NCI-H1417 treated with DMSO at 0.1 percent for 48 hours (cell line): ENCODE measurements at regions not wholly inside any gene's neighbourhood (a gene's known extent, or its start where the extent isn't known, plus 50 kb on each side); places are given as distances from the start of the nearest gene placed in this dataset.
"Not testable (repeated sequence)": the region's sequence is repeated elsewhere in the genome, so short reads cannot be mapped to it uniquely, and the experiment has no call there.

Experiments
- DNase-seq: peaks from one replicate; lab custom pipeline; 2025; lab: John Stamatoyannopoulos, UW

DNA sequence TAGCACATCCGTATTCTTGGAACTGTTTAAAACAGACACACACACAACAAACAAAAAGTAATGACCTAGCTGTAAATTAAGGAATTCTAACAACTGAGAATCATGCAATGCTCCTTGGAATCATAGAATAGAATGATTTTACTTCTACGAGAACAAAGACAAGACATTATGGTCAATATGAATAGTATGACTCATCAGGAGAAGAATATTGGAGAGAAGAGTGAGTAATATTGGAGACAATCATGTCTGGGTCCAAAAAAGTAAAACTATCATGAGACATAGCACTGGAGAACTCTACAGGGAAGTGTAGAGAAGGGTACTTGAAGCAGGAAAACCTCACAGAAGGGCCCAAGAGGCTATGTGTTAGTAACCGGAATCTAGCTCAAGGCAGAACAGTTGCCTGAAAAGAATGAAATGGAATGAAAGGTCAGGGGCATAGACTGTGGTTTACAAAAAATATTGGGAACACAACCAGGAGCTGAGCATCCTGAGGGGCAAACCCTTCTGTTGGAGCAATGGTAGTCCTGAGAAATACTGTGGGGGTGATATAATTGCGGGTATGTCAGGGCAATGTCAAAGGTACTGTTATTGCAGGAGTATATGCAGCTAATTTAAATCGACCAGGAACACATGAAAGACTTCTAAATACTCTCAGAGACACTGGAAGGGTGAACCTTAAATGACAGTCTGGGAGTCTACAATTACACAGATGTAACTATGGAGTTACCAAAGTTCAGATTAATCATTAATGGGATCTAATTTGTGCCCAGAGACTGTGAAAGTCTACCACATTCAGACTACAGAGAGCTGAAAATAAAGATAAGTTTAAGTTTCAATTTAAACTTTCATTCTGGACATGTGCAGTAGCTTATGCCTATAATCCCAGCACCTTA lies 201.2 kb downstream of the BCHE start:
- no peak for DNase-seq

DNA sequence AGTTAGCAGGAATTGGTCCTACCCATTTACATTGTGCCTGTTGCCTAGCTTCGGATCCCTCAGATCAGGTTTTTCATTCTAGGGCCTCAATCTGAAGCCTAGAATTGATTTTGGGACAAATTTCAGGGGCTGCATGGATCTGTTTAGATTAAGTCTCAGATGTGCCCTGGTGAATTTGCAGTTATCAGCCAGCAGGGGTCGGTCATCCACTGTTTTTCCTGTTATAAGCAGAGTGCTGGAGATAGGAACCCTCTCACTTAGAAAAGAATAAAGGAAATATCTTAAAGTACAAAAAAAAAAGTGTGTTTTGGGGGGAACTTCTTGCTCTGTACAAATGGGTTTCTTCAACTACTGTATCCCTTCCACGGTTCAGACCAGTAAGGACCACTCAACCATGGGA lies 212.5 kb downstream of the BCHE start:
- DNase-seq, result no peak

DNA sequence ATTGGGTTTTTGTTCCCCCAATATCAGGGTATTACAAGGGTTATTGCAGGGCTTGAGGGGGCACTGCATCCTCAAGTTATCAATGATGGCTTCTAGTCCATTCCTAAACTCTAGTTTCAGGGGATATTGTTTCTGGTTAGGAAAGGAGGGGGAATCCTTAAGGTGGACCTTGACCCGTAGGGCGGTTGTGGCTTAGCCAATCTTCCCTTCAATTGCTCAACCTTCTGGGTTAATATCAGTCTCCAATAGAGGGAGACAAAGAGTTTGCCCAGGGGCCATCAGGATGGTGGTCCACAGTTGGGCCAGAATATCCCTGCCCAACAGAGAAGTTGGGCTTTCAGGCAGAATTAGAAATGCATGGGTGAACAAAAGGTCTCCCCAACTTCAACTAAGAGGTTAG lies 214.9 kb downstream of the BCHE start:
- DNase-seq, result no peak

DNA sequence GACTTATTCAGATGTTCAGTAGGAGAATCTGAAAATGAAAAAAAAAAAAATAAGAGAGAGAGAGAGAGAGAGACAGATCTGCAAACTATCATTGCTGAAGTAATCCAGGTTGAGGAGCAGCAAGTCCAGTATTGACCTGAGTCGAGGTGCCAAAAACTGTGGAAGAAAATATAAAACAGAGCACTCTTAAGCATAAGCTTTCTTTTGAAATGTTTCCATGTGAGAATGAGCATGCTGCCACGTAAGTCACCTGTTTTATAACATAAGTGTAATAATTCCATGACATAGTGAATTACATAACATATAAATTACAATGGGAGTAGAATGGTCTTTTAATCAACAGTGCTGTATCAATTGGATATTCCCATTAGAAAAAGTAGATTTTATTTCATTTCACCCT lies 218.2 kb downstream of the BCHE start:
- no peak for DNase-seq

DNA sequence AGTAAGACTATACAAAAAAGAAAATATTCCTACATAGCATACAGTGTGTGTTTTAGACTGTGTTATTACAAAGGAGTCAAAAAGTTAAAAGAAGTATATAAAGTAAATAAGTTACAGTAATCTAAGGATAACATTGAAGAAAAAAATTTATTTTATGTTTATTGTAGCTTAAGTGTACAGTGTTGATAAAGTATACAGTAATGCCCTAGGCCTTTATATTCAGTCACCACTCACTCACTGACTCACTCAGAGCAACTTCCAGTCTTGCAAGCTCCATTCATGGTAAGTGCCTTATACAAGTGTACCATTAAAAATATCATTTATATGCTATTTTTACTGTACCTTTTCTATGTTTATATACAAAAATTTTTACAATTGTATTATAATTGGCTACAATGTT lies 220.1 kb downstream of the BCHE start:
- DNase-seq, result no peak

DNA sequence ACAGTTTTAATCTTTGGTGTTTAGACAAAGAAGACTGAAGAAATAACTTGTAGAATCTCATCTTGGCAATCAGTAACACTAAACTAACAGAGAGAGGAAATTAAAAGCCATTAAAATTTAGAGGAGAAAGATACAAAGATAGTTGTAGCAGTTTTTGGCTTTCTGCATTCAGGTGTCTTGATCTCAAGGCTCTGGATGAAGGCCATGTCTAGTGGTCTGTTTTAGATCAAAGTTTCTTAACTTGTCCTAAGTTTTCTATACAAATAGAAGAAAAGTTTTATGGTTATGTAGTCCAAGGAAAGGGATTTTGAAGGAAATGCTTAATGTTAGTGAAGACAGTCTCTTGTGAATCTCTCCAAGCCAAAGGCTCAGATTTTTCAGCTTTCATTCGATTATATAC lies 222.9 kb downstream of the BCHE start:
- no peak for DNase-seq

DNA sequence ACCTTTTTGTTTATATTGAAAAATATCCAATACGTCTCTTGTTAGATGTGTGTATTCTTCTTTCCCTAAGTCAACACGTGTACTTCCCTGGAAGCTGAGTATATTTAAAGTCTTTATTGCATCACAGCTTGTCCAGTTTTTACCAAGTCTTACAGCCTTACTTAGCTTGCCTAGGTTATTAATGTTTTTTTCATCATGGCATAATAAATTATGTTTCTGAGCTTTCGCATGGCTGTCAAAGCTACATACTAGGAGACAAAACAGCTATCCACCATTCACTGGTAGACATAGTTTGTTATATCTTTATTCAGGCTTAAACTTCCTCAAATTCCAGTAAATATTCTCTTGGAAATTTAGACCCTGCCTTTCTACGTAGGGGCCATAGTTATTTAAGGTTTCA lies 224.2 kb downstream of the BCHE start:
- DNase-seq, result no peak

DNA sequence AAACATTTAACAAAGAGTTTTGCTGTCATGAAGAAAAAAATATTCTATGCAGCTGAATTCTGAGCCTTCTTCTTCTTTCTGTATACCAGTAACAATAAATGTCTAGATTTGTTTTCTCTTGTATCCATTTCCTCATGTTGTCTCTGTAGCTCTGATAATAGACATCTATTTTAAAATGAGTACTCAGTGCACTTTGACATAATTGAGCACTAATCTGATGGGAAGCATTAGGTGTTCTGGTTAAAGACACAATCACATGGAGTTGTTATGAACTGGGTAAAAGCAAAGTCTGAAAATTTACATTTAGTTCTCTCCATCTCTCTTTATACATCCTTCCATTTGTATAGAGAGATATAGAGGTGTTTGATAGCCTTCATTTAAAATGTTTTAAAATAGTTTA lies 230.0 kb downstream of the BCHE start:
- DNase-seq, result peak; percentile 7

DNA sequence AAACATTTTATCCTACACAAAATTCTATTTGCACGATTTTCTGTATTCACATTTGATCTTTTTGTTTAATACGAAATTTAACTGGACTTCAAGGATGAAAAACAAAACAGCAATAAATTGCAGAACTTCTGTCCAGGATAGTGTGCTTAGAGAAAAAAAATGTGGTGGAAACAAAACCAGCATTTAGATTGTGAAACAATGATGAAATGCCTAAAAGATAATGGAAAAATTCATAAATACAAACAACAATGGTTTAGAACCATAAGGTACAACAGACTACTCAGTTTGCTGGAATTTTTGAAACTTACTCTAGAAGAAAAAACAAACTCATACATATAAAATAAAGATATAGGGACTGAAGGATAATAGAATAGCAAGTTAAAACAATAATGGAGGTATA lies 234.0 kb downstream of the BCHE start:
- DNase-seq, result no peak

DNA sequence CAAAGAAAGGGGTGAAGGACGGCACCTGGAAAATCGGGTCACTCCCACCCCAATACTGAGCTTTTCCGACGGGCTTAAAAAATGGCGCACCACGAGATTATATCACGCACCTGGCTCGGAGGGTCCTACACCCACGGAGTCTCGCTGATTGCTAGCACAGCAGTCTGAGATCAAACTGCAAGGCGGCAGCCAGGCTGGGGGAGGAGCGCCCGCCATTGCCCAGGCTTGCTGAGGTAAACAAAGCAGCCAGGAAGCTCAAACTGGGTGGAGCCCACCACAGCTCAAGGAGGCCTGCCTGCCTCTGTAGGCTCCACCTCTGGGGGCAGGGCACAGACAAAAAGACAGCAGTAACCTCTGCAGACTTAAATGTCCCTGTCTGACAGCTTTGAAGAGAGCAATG lies 264.7 kb downstream of the BCHE start:
- DNase-seq, result not testable (repeated sequence)

DNA sequence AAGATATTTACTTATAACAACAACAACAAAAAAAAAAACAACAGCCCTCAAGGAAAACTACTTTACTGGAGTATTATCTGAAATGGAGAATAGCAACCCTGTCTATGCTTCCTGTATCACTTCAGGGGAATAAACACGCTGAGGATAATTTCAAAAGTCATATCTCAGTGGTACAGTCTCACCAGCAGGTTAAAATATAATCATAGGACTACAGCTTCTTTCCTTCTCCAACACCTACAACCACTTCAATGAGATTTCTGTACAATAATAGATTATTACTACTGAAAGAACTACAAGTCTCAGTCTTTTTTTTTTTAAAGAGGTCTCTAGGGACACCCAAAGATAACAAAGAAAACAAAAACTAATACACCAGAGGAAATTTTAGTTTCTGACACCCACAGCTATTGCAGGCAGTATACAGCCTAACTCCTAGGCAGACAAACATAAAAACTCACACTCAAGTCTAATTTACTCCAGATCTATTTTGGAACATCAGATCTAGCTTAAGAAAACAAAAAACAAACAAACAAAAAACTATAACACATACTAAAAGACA lies 268.2 kb downstream of the BCHE start:
- DNase-seq, result no peak

DNA sequence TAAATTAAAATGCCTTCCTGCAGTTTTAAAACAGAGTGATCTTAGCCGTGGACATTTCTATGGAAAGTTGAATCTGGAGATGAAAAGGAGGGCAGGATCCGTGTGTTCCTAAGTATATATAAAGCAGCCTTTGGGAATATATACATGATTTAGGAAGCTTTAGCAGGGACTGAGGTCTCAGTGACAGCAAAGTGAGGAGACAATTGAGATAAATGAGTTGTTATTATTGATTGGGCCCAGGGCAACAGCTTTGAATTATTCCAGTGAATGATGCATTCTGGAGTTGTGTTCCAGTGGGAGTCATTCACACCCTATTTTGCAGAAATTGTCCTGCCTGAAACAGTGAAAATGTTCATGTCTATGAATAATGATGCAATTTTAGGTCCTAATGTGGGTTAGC lies 281.4 kb downstream of the BCHE start:
- DNase-seq, result no peak

DNA sequence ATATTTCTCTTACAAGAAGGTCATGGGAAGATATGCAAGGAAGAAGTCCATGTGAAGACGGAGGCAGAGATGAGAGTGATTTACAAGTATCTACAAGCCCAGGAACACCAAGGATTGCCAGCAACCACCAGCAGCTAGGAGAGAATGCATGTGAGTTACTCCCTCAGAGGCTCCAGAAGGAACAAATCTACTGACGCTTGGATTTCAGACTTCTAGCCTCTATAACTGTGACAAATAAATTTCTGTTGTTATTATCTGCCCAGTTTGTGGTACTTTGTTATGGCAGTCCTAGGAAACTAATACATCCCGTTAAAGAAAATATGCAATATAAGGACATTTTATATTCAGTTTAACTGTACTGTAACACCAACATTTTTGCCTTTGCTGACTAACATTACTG lies 283.9 kb downstream of the BCHE start:
- DNase-seq, result no peak

DNA sequence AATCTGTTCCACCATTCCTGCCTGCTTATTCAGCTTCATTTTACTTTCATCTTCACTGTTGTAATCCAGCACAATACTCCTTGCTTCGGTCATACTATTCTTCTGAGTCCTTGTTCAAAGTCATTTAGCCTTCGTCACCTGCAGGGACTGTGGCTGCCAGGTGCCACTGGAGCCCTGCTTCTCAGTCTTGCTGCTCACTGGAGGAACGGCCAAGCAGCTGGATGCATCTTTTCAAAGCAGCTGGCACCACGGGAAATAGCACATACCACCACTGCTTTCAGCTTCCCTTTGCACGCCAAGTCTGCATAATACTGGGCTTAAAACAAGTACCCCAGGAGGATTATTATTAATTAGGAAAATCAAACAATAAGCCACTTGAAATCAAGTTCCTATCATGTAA lies 287.6 kb downstream of the BCHE start:
- DNase-seq, result no peak

DNA sequence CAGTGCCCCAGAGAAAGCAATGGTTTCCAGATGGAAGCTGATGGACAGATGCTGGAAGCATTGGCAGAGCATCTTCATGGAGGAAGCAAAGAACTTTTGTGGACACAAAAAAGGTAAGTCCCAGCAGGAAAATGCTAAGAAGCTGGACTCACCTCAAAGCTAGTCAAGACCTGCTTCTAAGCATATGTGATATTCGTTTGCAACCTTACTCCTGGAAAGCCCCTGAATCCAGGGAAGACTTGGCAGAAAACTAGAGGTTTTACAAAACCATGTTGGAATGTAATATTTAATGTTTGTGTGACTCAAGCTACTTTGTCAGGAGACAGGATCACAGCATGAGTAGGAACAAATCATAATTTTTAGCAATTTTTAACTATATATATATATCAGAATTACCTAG lies 288.2 kb downstream of the BCHE start:
- no peak for DNase-seq

DNA sequence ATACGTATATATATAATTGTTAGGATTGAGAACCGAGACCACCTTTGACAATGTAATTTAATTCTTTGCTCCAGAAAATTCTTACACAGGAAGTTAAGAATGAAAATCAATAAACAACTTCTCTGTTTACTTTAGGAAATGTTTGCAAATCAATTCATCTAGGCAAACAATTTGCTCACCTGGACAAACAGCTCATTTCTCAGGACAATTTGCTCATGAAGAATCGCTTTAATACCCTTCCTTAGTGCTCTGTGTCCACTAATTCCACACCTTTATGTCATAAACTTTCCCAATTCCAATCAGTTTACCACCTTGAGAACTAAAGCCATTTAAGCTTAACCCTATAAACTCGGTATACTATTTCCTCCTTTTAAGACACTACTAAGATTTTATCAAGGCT lies 292.2 kb downstream of the BCHE start:
- DNase-seq, result no peak

DNA sequence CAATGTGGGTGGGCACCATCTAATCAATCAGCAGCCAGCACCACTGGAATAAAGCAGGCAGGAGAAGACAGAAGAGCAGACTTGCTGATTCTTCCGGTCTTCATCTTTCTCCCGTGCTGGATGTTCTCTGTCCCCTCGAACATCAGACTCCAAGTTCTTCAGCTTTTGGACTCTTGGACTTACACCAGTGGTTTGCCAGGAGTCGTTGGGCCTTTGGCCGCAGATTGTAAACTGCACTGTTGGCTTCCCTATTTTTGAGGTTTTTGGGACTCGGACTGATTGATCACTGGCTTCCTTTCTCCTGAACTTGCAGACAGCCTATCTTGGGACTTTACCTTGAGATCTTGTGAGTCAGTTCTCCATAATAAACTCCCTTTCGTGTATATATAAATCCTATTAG lies 292.8 kb downstream of the BCHE start:
- no peak for DNase-seq

DNA sequence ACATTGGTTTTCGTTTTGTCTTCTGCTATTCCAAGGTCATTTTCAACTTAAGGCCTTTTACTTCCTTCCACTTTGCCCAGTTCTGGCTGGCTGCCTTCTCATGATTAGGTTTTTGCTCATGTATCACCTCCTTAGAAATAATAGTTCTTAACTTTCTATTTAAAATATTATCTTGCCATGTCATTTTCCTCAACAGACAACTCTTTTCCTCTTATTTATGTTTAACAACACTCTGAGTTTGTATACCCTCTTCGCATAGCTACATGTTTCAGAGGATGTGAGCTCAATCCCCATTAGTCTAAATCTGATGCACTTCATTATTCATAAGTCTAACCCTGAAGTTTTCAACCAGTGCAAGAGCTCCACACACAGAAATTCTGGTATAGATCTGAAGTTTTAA lies 299.1 kb downstream of the BCHE start:
- DNase-seq, result no peak

DNA sequence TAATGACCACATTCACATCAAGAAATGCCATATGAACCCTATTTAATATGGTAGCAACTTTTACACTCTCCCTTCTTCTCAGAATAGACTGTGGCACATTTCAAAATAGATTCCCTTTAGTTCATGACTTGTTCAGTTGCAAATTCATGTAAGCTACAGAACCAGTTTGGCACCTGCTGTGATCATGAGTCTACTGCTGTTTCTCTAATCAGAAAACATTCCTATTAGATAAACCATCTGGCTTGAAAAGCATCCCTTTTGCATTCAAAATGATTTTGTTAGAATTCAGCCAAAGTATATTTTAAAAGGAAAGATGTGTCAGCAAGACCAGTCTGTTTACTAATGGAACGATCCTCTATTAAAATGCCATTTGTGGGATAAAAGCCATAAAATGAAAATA lies 304.4 kb downstream of the BCHE start:
- peak; percentile 35 for DNase-seq

DNA sequence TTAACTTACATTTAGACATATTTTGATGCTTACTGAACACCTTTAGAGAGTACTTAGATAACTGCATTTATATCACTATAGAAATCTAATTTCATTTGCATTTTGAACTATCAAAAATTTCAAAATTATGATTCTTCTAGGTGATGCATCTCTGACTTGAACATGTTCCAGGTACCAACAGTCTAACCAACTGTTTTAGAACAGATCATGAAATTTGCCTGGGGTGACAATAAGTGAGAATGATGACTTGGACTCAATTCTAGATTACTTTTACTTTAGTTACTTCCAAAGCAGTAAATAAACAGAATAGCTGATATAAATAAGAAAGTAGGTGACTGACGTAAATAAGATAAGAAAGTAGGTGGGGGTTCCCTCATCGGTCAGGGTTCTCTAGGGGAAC lies 307.8 kb downstream of the BCHE start:
- no peak for DNase-seq

DNA sequence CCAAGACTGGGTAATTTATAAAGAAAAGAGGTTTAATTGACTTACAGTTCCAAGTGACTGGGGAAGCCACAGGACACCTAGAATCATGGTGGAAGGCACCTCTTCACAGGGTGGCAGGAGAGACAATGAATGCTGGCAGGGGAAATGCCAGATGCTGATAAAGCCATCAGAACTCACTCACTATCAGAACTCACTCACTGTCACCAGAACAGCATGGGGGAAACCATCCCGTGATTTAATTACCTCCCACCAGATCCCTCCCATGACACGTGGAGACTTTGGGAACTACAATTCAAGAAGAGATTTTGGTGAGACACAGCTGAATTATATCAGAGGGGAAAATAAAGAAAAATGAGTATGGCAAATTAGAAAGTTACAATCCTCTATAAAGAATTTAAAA lies 310.9 kb downstream of the BCHE start:
- DNase-seq, result no peak

DNA sequence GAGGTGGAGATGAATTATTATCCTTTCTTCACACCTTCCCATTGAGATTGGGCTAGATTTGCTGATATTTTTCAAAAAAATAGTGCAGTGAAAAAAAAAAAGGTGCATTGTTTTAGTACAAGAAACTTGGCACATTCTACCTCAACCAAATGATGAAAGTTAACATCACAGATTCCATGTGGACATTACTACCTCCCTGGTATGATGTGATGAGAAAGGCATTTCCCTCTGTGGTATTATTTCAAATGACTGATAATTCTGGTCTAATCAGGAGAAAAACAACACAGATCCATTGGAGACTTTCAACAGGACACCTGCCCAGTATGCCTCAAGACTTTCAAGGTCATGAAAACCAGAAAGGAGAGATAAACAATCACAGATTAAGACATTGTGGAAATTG lies 313.4 kb downstream of the BCHE start:
- DNase-seq, result no peak

DNA sequence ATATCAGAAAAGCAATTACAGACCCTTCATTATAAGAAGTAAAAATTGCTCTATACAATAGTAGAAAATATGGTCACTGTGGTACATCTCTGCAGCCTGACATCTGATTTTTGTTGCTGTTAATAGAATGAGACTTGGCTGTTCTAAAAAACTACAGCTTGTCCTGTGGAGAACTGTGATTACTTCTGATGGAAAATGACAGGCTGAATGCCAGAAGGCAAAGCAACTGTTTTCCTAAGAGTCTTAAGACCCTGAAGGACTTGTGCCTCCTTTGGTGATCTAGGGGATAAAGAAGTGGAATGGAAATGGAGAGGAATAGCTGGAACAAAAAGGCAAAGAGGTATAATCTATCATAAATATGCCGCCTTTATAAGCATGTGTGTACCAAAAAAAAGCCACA lies 314.8 kb downstream of the BCHE start:
- DNase-seq, result no peak
